Stomach (tissue), 8 donors: ENCODE measurements at regions not wholly inside any gene's neighbourhood (a gene's known extent, or its start where the extent isn't known, plus 50 kb on each side); places are given as distances from the start of the nearest gene placed in this dataset.
A peak's percentile ranks its signal among the peaks of the same experiment; 100 is the strongest.

Source experiments
- DNase-seq, 2 donors: peaks; one replicate each; pipeline versions ENCODE4 v3.0.0 to v3.0.0-alpha.2; 2013 to 2019
- H3K27ac ChIP-seq, 5 donors: fragments of 200-600 bp in 4 of 5; sonication (generic) in 4 of 5; one replicate each; pipeline ENCODE4 v1.5.1; 2013 to 2019; ENCODE audit warnings: mild to moderate bottlenecking in 1 of 5, moderate library complexity in 1 of 5
- H3K27me3 ChIP-seq, 3 donors: fragments of 200-600 bp; sonication (generic); one replicate each; pipeline ENCODE4 v1.5.1; 2017 to 2019; ENCODE audit warnings: mixed run types in 1 of 3
- H3K36me3 ChIP-seq, 4 donors: fragments of 200-600 bp; sonication (generic); 1 replicate in 3 of 4; 2 replicates in 1 of 4; pipeline ENCODE4 v1.5.1; 2016 to 2019
- H3K4me1 ChIP-seq, 4 donors: fragments of 200-600 bp; sonication (generic); one replicate each; pipeline ENCODE4 v1.5.1; 2016 to 2019
- H3K4me3 ChIP-seq, 4 donors: fragments of 200-600 bp; sonication (generic) in 3 of 4; one replicate each; pipeline ENCODE4 v1.5.1; 2016 to 2019; ENCODE audit warnings: mild to moderate bottlenecking in 1 of 4
- H3K9me3 ChIP-seq, 4 donors: fragments of 200-600 bp; sonication (generic); one replicate each; pipeline ENCODE4 v1.5.1; 2016 to 2019
- CTCF ChIP-seq, 7 experiments: fragments of 450-650 bp in 4 of 7; fragments of 200-600 bp in 3 of 7; sonication (generic) in 3 of 7; IDR thresholded peaks; one replicate each; pipeline ENCODE4 v1.5.1; 2016 to 2019; ENCODE audit warnings: antibody characterized with exemption in 7 of 7, control low read depth in 2 of 7, mild to moderate bottlenecking in 1 of 7
- EP300 ChIP-seq: sonication (generic); formaldehyde crosslinking; IDR thresholded peaks from one replicate; pipeline ENCODE4 v1.6.1; 2017; ENCODE audit warnings: antibody characterized with exemption
- POLR2A ChIP-seq, 4 donors: fragments of 450-650 bp; IDR thresholded peaks; one replicate each; pipeline ENCODE4 v1.6.1; 2016; ENCODE audit warnings: antibody characterized with exemption in 4 of 4, control low read depth in 2 of 4, mild to moderate bottlenecking in 1 of 4, moderate library complexity in 1 of 4
- POLR2AphosphoS5 ChIP-seq, 3 donors: sonication (generic); formaldehyde crosslinking; IDR thresholded peaks; one replicate each; pipeline ENCODE4 v1.6.1; 2016; ENCODE audit warnings: antibody characterized with exemption in 3 of 3
- WGBS, 5 donors: extraction: QIAGEN DNeasy Blood & Tissue Kit in 3 of 5; methylation state at CpG; one replicate each; pipeline versions ENCODE4 v1.1.5 to v1.1.7; 2013 to 2018; 5-methylcytosine and 5-hydroxymethylcytosine counted together
- intact Hi-C: fragments of 100-400 bp; cut with DNase I; formaldehyde crosslinking; loops from one replicate; pipeline ENCODE4 v1.15.1; 2023; ENCODE audit warnings: low total_unique reads
- donor health status: healthy with polysubstance abuse.
- donor health status: Bipolar disorder and iron deficiency.
- donor health status: healthy.

- no peaks in the 10 kb centered on the region for H3K4me1 ChIP-seq
- H3K4me3 ChIP-seq: no peak overlapping the region
- H3K27ac ChIP-seq: no peak overlapping the region
- H3K36me3 ChIP-seq: no peaks in the 10 kb centered on the region
- intact Hi-C loops: no loop called here
- DNase-seq: peak in 1 of 2 donors; percentile 31
- WGBS, 5 donors: 80 to 90% (median 87%) methylated on average over 6 of the region's 6 CpGs
- TF ChIP-seq POLR2A (IDR thresholded peaks at IDR 0.05) (no peak), CTCF (IDR thresholded peaks at IDR 0.05) (no peak), POLR2AphosphoS5 (IDR thresholded peaks at IDR 0.05) (no peak), EP300 (no peak)
- H3K9me3 ChIP-seq: no peaks in the 10 kb centered on the region
- H3K27me3 ChIP-seq: no peaks in the 10 kb centered on the region
Measured at GRCh38 chr21:25324666-25325065, 282.6 kb downstream of the MRPL39 start.

DNA sequence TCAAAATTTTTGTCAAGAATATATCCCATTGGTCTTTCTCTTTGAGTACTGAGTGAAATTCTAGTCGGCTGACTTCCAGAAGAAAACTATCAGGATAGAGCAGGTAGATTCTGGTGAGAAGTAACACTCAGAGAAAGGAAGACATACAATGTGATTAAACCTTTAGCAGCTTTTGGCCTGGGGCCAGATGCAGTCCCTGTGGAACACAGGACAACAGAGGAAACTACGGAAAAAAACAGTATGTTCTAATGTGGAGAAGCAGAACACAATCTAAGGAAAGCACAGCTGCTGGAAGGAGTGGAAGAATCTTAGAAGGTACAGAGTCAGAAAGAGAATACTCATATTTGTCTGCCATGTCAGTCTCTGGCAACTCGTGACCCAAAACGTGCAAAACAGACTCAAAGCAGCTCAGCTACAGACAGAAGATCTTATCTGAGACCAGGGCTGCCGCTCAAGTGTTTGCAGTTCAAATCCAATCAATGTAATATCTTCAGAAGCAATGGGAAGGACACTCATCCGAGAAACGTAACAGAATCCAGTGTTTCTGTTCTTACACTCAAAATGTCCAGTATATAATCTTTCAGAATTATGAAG is 283.8 kb downstream of the MRPL39 start:
- Histone ChIP-seq H3K27me3 (no peaks in the 10 kb centered on the region), H3K27ac (no peak overlapping the region), H3K36me3 (no peaks in the 10 kb centered on the region), H3K4me1 (no peaks in the 10 kb centered on the region), H3K4me3 (no peak overlapping the region), H3K9me3 (no peaks in the 10 kb centered on the region)
- TF ChIP-seq EP300 (no peak), POLR2A (IDR thresholded peaks at IDR 0.05) (no peak), POLR2AphosphoS5 (IDR thresholded peaks at IDR 0.05) (no peak), CTCF (IDR thresholded peaks at IDR 0.05) (no peak)
- WGBS, 5 donors: 62 to 79% (median 70%) methylated on average over 7 of the region's 7 CpGs
- intact Hi-C loops: no loop called here
- no peak for DNase-seq

- H3K4me1 ChIP-seq: no peaks in the 10 kb centered on the region
- H3K27ac ChIP-seq: no peak overlapping the region
- no peaks in the 10 kb centered on the region for H3K36me3 ChIP-seq
- TF ChIP-seq CTCF (IDR thresholded peaks at IDR 0.05): no peak
- TF ChIP-seq EP300: no peak
- no peak for TF ChIP-seq POLR2A (IDR thresholded peaks at IDR 0.05)
- TF ChIP-seq POLR2AphosphoS5 (IDR thresholded peaks at IDR 0.05): no peak
- no peaks in the 10 kb centered on the region for H3K27me3 ChIP-seq
- H3K4me3 ChIP-seq: no peak overlapping the region
- DNase-seq: no peak
- 68 to 91% (median 84%) methylated on average over 1 of the region's 1 CpG for WGBS, 5 donors
- intact Hi-C loops: no loop called here
- peaks cover 0 to under 1% (median 0%) of the 10 kb centered on the region in 4 donors for H3K9me3 ChIP-seq
Measured at GRCh38 chr21:25314247-25314646, 293.0 kb downstream of the MRPL39 start.

- WGBS, 5 donors: 32 to 42% (median 37%) methylated on average over 3 of the region's 3 CpGs
Measured at GRCh38 chr21:25313829-25314228, 293.5 kb downstream of the MRPL39 start.

More at GRCh38 chr21:25313829-25314228, 293.5 kb downstream of the MRPL39 start:
- no peaks in the 10 kb centered on the region for H3K27me3 ChIP-seq
- H3K9me3 ChIP-seq: peaks cover 0 to 5% (median 3%) of the 10 kb centered on the region in 4 donors
- no peak overlapping the region for H3K27ac ChIP-seq
- intact Hi-C loops: no loop called here
- no peaks in the 10 kb centered on the region for H3K4me1 ChIP-seq
- no peak overlapping the region for H3K4me3 ChIP-seq
- TF ChIP-seq CTCF (IDR thresholded peaks at IDR 0.05) (no peak), EP300 (no peak), POLR2A (IDR thresholded peaks at IDR 0.05) (no peak), POLR2AphosphoS5 (IDR thresholded peaks at IDR 0.05) (no peak)
- no peaks in the 10 kb centered on the region for H3K36me3 ChIP-seq
- DNase-seq: peak in 1 of 2 donors; percentile 30
